Transverse colon (tissue), 4 donors: ENCODE measurements at regions not wholly inside any gene's neighbourhood (a gene's known extent, or its start where the extent isn't known, plus 50 kb on each side); places are given as distances from the start of the nearest gene placed in this dataset.
"Not testable (repeated sequence)": the region's sequence is repeated elsewhere in the genome, so short reads cannot be mapped to it uniquely, and the experiment has no call there.

Experiments
- DNase-seq: peaks from one replicate; pipeline ENCODE4 v3.0.0-alpha.2; 2019
- H3K27ac ChIP-seq, 4 donors: fragments of 200-600 bp; sonication (generic); 2 replicates each; pipeline ENCODE4 v1.5.1; 2016 to 2018; ENCODE audit warnings: inconsistent platforms in 4 of 4
- H3K27me3 ChIP-seq: fragments of 200-600 bp; sonication (generic); 2 replicates; pipeline ENCODE4 v1.5.1; 2017; ENCODE audit warnings: inconsistent platforms
- H3K36me3 ChIP-seq, 4 donors: fragments of 200-600 bp; sonication (generic); 2 replicates each; pipeline ENCODE4 v1.5.1; 2017 to 2019; ENCODE audit warnings: inconsistent platforms in 4 of 4
- H3K4me1 ChIP-seq, 4 donors: fragments of 200-600 bp; sonication (generic); 2 replicates each; pipeline ENCODE4 v1.5.1; 2017 to 2020; ENCODE audit warnings: inconsistent platforms in 4 of 4
- H3K4me3 ChIP-seq, 4 donors: fragments of 200-600 bp; sonication (generic); 1 replicate in 1 of 4; 2 replicates in 3 of 4; pipeline versions ENCODE4 v1.5.1 to v1.6.1; 2017 to 2019; ENCODE audit warnings: inconsistent platforms in 4 of 4
- H3K9me3 ChIP-seq, 2 donors: fragments of 200-600 bp; sonication (generic); 2 replicates each; pipeline ENCODE4 v1.5.1; 2017 to 2019; ENCODE audit warnings: inconsistent platforms in 2 of 2
- EP300 ChIP-seq: sonication (generic); formaldehyde crosslinking; IDR thresholded peaks from one replicate; pipeline ENCODE4 v1.6.1; 2017; ENCODE audit warnings: antibody characterized with exemption, low read depth
- POLR2A ChIP-seq: fragments of 450-650 bp; IDR thresholded peaks from one replicate; pipeline ENCODE4 v1.6.1; 2016; ENCODE audit warnings: antibody characterized with exemption, mild to moderate bottlenecking, moderate library complexity
- POLR2AphosphoS5 ChIP-seq, 3 donors: sonication (generic); formaldehyde crosslinking; IDR thresholded peaks; one replicate each; pipeline ENCODE4 v1.6.1; 2016; ENCODE audit warnings: antibody characterized with exemption in 3 of 3
- WGBS, 2 donors: methylation state at CpG; one replicate each; pipeline ENCODE4 v1.1.5; 2018; ENCODE audit warnings: low coverage in 1 of 2; 5-methylcytosine and 5-hydroxymethylcytosine counted together
- in situ Hi-C, 4 donors: fragments of 200-750 bp; cut with MboI; loops; one replicate each; pipeline versions ENCODE4 v1.15.0 to v1.15.1; 2017; ENCODE audit warnings: low sequenced_read_pairs in 3 of 4, low pct_ligation_motif_present in 1 of 4, low pct_unique_long_range_greater_than_20kb in 1 of 4
- intact Hi-C: fragments of 100-400 bp; cut with DNase I; formaldehyde crosslinking; loops from one replicate; pipeline ENCODE4 v1.15.1; 2023; ENCODE audit warnings: low total_unique reads
- TF ChIP-seq, protein P1 (sequence below), 5 experiments: fragments of 200-600 bp in 3 of 5; fragments of 450-650 bp in 2 of 5; sonication (generic) in 3 of 5; IDR thresholded peaks; 1 replicate in 2 of 5; 2 replicates in 3 of 5; pipeline ENCODE4 v1.5.1; 2016 to 2017; ENCODE audit warnings: antibody characterized with exemption in 5 of 5, inconsistent platforms in 3 of 5, mild to moderate bottlenecking in 2 of 5, moderate library complexity in 1 of 5

- no peak for DNase-seq
- Histone ChIP-seq H3K4me1 (no peaks in the 10 kb centered on the region), H3K4me3 (no peak overlapping the region), H3K9me3 (no peaks in the 10 kb centered on the region), H3K27me3 (no peaks in the 10 kb centered on the region), H3K27ac (no peak overlapping the region), H3K36me3 (no peaks in the 10 kb centered on the region)
- intact Hi-C loops (no loop called here), in situ Hi-C loops (no loop called here)
- 44% methylated on average over 2 of the region's 2 CpGs; no CpG with 5 or more reads in 1 of the 2 donors for WGBS, 2 donors
- no peak for TF ChIP-seq POLR2A
- no peak for TF ChIP-seq EP300
- TF ChIP-seq POLR2AphosphoS5 (IDR thresholded peaks at IDR 0.05): no peak
- TF ChIP-seq, protein P1, sequence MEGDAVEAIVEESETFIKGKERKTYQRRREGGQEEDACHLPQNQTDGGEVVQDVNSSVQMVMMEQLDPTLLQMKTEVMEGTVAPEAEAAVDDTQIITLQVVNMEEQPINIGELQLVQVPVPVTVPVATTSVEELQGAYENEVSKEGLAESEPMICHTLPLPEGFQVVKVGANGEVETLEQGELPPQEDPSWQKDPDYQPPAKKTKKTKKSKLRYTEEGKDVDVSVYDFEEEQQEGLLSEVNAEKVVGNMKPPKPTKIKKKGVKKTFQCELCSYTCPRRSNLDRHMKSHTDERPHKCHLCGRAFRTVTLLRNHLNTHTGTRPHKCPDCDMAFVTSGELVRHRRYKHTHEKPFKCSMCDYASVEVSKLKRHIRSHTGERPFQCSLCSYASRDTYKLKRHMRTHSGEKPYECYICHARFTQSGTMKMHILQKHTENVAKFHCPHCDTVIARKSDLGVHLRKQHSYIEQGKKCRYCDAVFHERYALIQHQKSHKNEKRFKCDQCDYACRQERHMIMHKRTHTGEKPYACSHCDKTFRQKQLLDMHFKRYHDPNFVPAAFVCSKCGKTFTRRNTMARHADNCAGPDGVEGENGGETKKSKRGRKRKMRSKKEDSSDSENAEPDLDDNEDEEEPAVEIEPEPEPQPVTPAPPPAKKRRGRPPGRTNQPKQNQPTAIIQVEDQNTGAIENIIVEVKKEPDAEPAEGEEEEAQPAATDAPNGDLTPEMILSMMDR (IDR thresholded peaks at IDR 0.05): no peak
These were observed 196.9 kb upstream of the ETV3 start for GRCh38 chr1:157335056-157335455.

DNA sequence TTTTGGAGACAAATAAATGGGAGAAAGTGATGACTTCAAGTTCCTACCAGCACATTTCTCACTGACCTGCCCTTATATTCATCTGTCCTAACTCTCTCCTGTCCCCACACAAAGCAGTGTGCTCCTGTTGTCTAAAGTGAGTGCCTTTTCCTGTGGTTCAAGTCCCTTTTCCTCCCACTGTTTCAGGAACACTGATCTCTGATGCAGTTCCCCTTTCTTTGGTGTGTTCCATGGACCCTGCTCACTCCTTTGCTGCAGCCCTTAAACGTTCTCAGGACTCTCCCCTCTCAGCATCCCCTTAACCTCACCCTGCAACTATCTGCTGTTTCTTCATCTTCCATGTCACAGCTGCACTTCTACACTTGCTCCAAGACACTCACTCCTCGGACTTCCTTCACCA is 195.8 kb upstream of the ETV3 start:
- TF ChIP-seq POLR2A: no peak
- TF ChIP-seq EP300: no peak
- TF ChIP-seq, protein P1 (IDR thresholded peaks at IDR 0.05): no peak
- no peak for TF ChIP-seq POLR2AphosphoS5 (IDR thresholded peaks at IDR 0.05)
- Histone ChIP-seq H3K36me3 (no peaks in the 10 kb centered on the region), H3K4me3 (no peak overlapping the region), H3K9me3 (no peaks in the 10 kb centered on the region), H3K4me1 (no peaks in the 10 kb centered on the region), H3K27me3 (no peaks in the 10 kb centered on the region), H3K27ac (no peak overlapping the region)
- no peak for DNase-seq
- 32 to 63% methylated on average over 2 of the region's 2 CpGs for WGBS, 2 donors
- in situ Hi-C loops: no loop called here
- intact Hi-C loops: no loop called here

DNA sequence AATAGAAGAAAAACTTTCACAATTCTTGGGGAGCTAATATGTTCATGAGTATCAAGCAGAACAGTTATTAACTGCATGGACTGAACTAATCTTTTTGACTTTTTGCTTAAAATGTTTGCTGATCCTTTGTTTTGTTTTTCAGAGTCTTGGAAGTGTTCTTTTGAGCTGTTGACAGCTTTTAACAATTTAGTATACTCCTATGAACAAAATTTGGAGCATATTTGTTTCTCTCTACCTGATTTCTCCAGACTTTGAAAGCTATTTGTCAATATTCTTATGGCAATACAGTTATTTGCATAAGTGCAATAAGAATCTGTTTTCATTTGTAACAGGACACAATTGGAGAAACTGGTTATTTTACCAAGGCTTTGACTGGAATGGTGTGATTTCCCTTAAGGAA is 192.0 kb upstream of the ETV3 start:
- H3K4me1 ChIP-seq, H3K27me3 ChIP-seq, H3K36me3 ChIP-seq, H3K9me3 ChIP-seq, H3K4me3 ChIP-seq, H3K27ac ChIP-seq, intact Hi-C loops, DNase-seq, in situ Hi-C loops: not testable (repeated sequence)

DNA sequence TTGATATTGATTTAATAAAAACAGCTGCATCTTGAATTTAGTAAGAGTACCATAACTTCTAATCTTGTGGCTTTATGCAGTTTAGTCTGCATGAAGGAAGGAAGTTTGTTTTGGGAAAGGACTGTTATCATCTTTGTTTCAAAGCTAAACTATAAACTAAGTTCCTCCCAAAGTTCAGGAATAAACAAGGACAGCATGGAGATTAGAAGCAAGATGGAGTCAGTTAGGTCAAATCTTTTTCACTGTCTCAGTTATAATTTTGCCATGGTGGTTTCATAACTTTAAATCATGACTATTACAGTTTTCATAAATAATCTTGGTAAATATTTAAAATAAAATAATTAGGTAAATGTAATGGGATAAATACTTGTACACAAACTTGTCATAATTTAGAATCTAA is 189.9 kb upstream of the ETV3 start:
- H3K4me1 ChIP-seq, H3K4me3 ChIP-seq, intact Hi-C loops, DNase-seq, H3K27me3 ChIP-seq, H3K27ac ChIP-seq, in situ Hi-C loops, H3K9me3 ChIP-seq, H3K36me3 ChIP-seq: not testable (repeated sequence)

- no peak overlapping the region for H3K4me3 ChIP-seq
These were observed 188.1 kb upstream of the ETV3 start for GRCh38 chr1:157326173-157326859.

More at GRCh38 chr1:157326173-157326859, 188.1 kb upstream of the ETV3 start:
- no peaks in the 10 kb centered on the region for H3K4me1 ChIP-seq
- no peak overlapping the region for H3K27ac ChIP-seq
- intact Hi-C loops: no loop called here
- no peaks in the 10 kb centered on the region for H3K27me3 ChIP-seq
- TF ChIP-seq, protein P1 (IDR thresholded peaks at IDR 0.05): no peak
- TF ChIP-seq POLR2AphosphoS5 (IDR thresholded peaks at IDR 0.05): no peak
- no peak for TF ChIP-seq EP300
- TF ChIP-seq POLR2A: no peak
- 78 to 85% methylated on average over 7 of the region's 7 CpGs for WGBS, 2 donors
- no peak for DNase-seq
- no peaks in the 10 kb centered on the region for H3K9me3 ChIP-seq
- no peaks in the 10 kb centered on the region for H3K36me3 ChIP-seq
- in situ Hi-C loops: no loop called here
